Breast epithelium (tissue), 4 donors: ENCODE measurements at regions not wholly inside any gene's neighbourhood (a gene's known extent, or its start where the extent isn't known, plus 50 kb on each side); places are given as distances from the start of the nearest gene placed in this dataset.

Experiments used
- DNase-seq, 2 donors: peaks; one replicate each; pipeline ENCODE4 v3.0.0-alpha.2; 2019; ENCODE audit warnings: low spot score in 2 of 2
- H3K27ac ChIP-seq, 2 donors: fragments of 200-600 bp; sonication (generic) in 1 of 2; one replicate each; pipeline ENCODE4 v1.5.1; 2016 to 2019; ENCODE audit warnings: mild to moderate bottlenecking in 1 of 2
- H3K27me3 ChIP-seq, 2 donors: fragments of 200-600 bp; sonication (generic) in 1 of 2; one replicate each; pipeline versions ENCODE4 v1.5.1 to v1.6.0; 2017 to 2019; ENCODE audit warnings: control low read depth in 1 of 2, mild to moderate bottlenecking in 1 of 2
- H3K36me3 ChIP-seq: fragments of 200-600 bp; one replicate; pipeline ENCODE4 v1.5.1; 2019
- H3K4me1 ChIP-seq, 2 donors: fragments of 200-600 bp; sonication (generic); one replicate each; pipeline ENCODE4 v1.5.1; 2016 to 2019; ENCODE audit warnings: control low read depth in 1 of 2
- H3K4me3 ChIP-seq, 3 donors: fragments of 200-600 bp; sonication (generic); 1 replicate in 2 of 3; 2 replicates in 1 of 3; pipeline ENCODE4 v1.5.1; 2016 to 2019; ENCODE audit warnings: mild to moderate bottlenecking in 3 of 3, moderate library complexity in 2 of 3
- H3K9me3 ChIP-seq, 2 donors: fragments of 200-600 bp; sonication (generic) in 1 of 2; one replicate each; pipeline ENCODE4 v1.5.1; 2016 to 2019; ENCODE audit warnings: control low read depth in 1 of 2
- POLR2A ChIP-seq: fragments of 450-650 bp; IDR thresholded peaks from one replicate; pipeline ENCODE4 v1.6.1; 2016; ENCODE audit warnings: antibody characterized with exemption, mild to moderate bottlenecking, moderate library complexity
- POLR2AphosphoS5 ChIP-seq, 3 donors: sonication (generic); formaldehyde crosslinking; IDR thresholded peaks; one replicate each; pipeline ENCODE4 v1.6.1; 2017; ENCODE audit warnings: antibody characterized with exemption in 3 of 3
- intact Hi-C: fragments of 100-400 bp; cut with DNase I; formaldehyde crosslinking; loops from one replicate; pipeline ENCODE4 v1.15.1; 2023; ENCODE audit warnings: low total_unique reads
- TF ChIP-seq, protein P1 (sequence below), 3 donors: fragments of 450-650 bp; IDR thresholded peaks; one replicate each; pipeline ENCODE4 v1.5.1; 2016 to 2017; ENCODE audit warnings: antibody characterized with exemption in 3 of 3, mild to moderate bottlenecking in 3 of 3, moderate library complexity in 3 of 3

DNA sequence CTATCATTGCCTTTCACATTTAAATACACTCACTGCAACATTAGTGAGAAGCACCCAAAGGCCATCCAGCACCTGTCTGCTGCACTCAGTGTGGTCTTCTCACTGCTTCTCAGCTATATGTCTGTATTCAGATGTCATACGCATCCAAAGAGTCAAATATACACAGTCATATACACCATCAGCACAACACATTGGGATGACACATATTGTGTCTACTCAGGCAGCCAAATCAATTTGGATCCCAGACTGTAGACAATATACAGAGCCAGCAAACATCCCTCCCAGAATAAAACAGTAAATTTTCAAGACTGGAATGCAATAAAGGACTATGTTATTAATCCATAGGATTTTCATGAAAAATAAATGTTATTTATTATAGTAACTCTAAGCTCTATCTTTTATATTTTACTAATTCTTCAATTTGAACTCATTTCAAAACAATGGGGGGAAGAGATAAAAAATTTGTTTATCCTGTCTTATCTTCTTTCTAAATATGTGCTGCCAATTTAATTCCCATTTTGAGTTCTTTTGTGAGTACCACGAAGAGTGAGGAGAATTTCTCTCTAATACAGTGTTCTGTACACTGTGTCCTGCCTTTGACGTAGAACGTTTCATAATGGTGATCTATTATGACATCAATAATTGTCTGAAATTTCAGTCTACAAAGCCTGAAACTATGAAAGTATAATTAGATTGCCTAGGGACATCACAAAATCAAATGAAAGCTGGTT is 602.2 kb upstream of the CXADR start:
- H3K36me3 ChIP-seq = no peaks in the 10 kb centered on the region
- no peaks in the 10 kb centered on the region for H3K9me3 ChIP-seq
- TF ChIP-seq POLR2AphosphoS5 (IDR thresholded peaks at IDR 0.05) (no peak), POLR2A (no peak)
- TF ChIP-seq, protein P1, sequence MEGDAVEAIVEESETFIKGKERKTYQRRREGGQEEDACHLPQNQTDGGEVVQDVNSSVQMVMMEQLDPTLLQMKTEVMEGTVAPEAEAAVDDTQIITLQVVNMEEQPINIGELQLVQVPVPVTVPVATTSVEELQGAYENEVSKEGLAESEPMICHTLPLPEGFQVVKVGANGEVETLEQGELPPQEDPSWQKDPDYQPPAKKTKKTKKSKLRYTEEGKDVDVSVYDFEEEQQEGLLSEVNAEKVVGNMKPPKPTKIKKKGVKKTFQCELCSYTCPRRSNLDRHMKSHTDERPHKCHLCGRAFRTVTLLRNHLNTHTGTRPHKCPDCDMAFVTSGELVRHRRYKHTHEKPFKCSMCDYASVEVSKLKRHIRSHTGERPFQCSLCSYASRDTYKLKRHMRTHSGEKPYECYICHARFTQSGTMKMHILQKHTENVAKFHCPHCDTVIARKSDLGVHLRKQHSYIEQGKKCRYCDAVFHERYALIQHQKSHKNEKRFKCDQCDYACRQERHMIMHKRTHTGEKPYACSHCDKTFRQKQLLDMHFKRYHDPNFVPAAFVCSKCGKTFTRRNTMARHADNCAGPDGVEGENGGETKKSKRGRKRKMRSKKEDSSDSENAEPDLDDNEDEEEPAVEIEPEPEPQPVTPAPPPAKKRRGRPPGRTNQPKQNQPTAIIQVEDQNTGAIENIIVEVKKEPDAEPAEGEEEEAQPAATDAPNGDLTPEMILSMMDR (IDR thresholded peaks at IDR 0.05) = no peak
- no peaks in the 10 kb centered on the region for H3K27me3 ChIP-seq
- intact Hi-C loops = no loop called here
- no peak for DNase-seq
- peak overlapping the region in 1 of 2 donors; percentile 4 for H3K27ac ChIP-seq
- no peak overlapping the region for H3K4me3 ChIP-seq
- no peaks in the 10 kb centered on the region for H3K4me1 ChIP-seq

DNA sequence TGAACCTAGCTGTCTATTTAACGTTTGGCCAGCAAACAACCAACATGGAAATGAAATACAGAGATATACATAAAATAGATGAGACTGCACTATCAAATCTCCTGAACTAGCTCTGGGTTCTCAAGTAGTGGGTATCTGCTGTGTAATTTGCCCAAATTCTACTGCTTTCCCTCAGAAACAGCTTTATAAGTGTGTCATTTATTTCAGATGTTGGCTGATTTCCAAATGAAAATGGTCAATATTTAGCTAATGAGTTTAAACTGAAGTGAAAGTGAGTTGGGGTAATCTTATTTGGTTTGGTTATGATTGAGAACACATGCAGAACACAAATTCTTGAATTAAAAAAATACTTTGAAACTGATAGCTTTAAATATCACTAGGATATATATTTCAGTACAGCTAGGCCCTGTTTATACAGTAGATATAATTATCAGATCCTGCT is 601.7 kb upstream of the CXADR start:
- intact Hi-C loops = no loop called here
- DNase-seq = no peak
- no peaks in the 10 kb centered on the region for H3K4me1 ChIP-seq
- H3K9me3 ChIP-seq = no peaks in the 10 kb centered on the region
- H3K36me3 ChIP-seq = no peaks in the 10 kb centered on the region
- H3K4me3 ChIP-seq = no peak overlapping the region
- peak overlapping the region in 1 of 2 donors; percentile 2 for H3K27ac ChIP-seq
- TF ChIP-seq POLR2A (no peak), POLR2AphosphoS5 (IDR thresholded peaks at IDR 0.05) (no peak)
- TF ChIP-seq, protein P1 (IDR thresholded peaks at IDR 0.05) = no peak
- H3K27me3 ChIP-seq = no peaks in the 10 kb centered on the region

DNA sequence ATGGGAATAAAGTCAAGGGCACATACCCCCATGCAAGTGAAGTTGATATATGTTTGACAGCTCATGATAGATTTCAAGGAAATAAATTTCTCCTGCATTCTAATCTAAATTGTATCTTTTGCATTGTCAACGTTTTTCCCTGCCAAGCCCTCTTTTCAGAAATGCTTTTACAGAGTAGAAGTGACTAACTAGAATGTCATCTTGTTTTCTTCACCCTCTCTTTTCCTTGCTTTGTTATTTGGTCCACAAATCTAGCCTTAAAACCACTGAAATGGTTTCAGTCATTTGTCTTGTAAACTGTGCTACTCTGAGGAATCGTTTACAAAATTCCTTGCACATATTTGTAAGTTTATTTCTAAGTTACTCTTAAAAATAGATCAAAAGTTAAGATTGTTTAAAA is 600.8 kb upstream of the CXADR start:
- H3K27ac ChIP-seq = peak overlapping the region in 1 of 2 donors; percentile 2
- H3K9me3 ChIP-seq = no peaks in the 10 kb centered on the region
- no peak for DNase-seq
- H3K27me3 ChIP-seq = no peaks in the 10 kb centered on the region
- TF ChIP-seq POLR2AphosphoS5 (IDR thresholded peaks at IDR 0.05) (no peak), POLR2A (no peak)
- TF ChIP-seq, protein P1 (IDR thresholded peaks at IDR 0.05) = no peak
- no peaks in the 10 kb centered on the region for H3K4me1 ChIP-seq
- no peak overlapping the region for H3K4me3 ChIP-seq
- intact Hi-C loops = no loop called here
- H3K36me3 ChIP-seq = no peaks in the 10 kb centered on the region

DNA sequence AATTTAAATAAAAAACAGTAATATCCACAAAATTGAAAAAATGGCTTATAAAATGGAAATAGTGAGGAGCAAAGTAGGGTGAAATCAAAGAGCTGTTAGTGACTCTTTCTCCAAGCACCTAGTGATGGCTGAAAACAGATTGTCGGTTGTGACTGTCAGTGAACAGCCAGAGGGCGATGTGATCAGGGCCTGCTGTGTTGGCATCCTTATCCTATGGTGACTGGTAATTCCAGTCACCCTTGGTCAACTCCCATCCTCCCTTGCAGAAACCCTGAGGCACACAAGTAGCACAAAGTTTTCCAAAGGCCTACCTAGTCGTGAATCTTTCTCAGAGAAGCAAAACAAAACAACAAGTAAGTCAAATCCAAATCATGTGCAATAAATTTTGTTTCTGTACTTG is 599.8 kb upstream of the CXADR start:
- TF ChIP-seq POLR2AphosphoS5 (IDR thresholded peaks at IDR 0.05) = no peak
- TF ChIP-seq POLR2A = no peak
- TF ChIP-seq, protein P1 (IDR thresholded peaks at IDR 0.05) = no peak
- no peak overlapping the region for H3K27ac ChIP-seq
- H3K4me1 ChIP-seq = no peaks in the 10 kb centered on the region
- no peaks in the 10 kb centered on the region for H3K27me3 ChIP-seq
- no peak for DNase-seq
- H3K36me3 ChIP-seq = no peaks in the 10 kb centered on the region
- H3K9me3 ChIP-seq = no peaks in the 10 kb centered on the region
- no peak overlapping the region for H3K4me3 ChIP-seq
- intact Hi-C loops = no loop called here

DNA sequence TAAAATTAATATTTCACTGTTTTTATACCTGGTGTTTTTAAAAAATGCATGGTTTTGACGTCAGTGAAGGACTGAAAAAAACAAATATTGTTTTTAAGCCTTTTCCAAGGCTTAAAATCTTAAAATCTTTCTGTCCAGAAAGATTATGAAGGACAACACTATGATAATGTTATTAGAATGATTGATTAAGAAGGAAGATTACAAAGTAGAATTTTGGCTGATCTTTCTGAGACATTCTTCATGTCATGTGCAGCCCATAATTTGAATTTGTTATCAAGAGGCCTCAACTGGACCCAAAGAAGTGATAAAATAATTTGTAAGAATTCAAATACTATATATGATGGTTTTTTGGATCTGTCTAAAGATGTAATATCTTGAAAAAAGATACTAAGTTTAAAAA is 584.4 kb upstream of the CXADR start:
- no peak for DNase-seq
- H3K27me3 ChIP-seq = no peaks in the 10 kb centered on the region
- no peak overlapping the region for H3K27ac ChIP-seq
- no peaks in the 10 kb centered on the region for H3K36me3 ChIP-seq
- intact Hi-C loops = no loop called here
- H3K4me1 ChIP-seq = no peaks in the 10 kb centered on the region
- H3K4me3 ChIP-seq = no peak overlapping the region
- TF ChIP-seq, protein P1 (IDR thresholded peaks at IDR 0.05) = no peak
- no peaks in the 10 kb centered on the region for H3K9me3 ChIP-seq
